A673 (cell line): ENCODE measurements at regions not wholly inside any gene's neighbourhood (a gene's known extent, or its start where the extent isn't known, plus 50 kb on each side); places are given as distances from the start of the nearest gene placed in this dataset.

Experiments
- CTCF ChIP-seq: fragments of 300-800, 200-600 bp; sonication (generic); conservative IDR thresholded peaks from 2 replicates; pipeline ENCODE4 v1.5.1; 2017; ENCODE audit warnings: low read depth, mild to moderate bottlenecking, antibody characterized with exemption, low read length, moderate library complexity, mixed read lengths
- EZH2 ChIP-seq: fragments of 200-600 bp; sonication (generic); IDR thresholded peaks from 2 replicates; pipeline ENCODE4 v1.6.1; 2017; ENCODE audit warnings: borderline replicate concordance, low read depth, mild to moderate bottlenecking, mixed read lengths, antibody characterized with exemption, low read length; ENCODE audit not compliant: poor library complexity, severe bottlenecking

- TF ChIP-seq CTCF, result no peak
- no peak for TF ChIP-seq EZH2
Measured at GRCh38 chr12:72136792-72137191, 135.4 kb upstream of the TRHDE start.
